GM18508 (cell line): ENCODE measurements at regions not wholly inside any gene's neighbourhood (a gene's known extent, or its start where the extent isn't known, plus 50 kb on each side); places are given as distances from the start of the nearest gene placed in this dataset.

ENCODE experiments used
- ATAC-seq: cut with Tn5 transposase; IDR thresholded peaks from one replicate; pipeline ENCODE4 v1.9.1; 2021; ENCODE audit warnings: moderate number of reproducible peaks; ENCODE audit not compliant: insufficient read depth, unreplicated experiment

GRCh38 chr5:58261605-58262004, 198.3 kb downstream of the PLK2 start:
- no peak for ATAC-seq

GRCh38 chr5:58260243-58260642, 199.6 kb downstream of the PLK2 start:
- no peak for ATAC-seq

GRCh38 chr5:58259685-58260152, 200.2 kb downstream of the PLK2 start:
- no peak for ATAC-seq

- ATAC-seq, result no peak
These were observed 200.8 kb downstream of the PLK2 start for GRCh38 chr5:58258984-58259684.

GRCh38 chr5:58255970-58256369, 203.9 kb downstream of the PLK2 start:
- ATAC-seq, result no peak

- ATAC-seq, result no peak
These were observed 204.5 kb downstream of the PLK2 start for GRCh38 chr5:58255386-58255785.

GRCh38 chr5:58248221-58248620, 211.7 kb downstream of the PLK2 start:
- no peak for ATAC-seq

GRCh38 chr5:58246461-58246944, 213.4 kb downstream of the PLK2 start:
- no peak for ATAC-seq

GRCh38 chr5:58245476-58245840, 214.4 kb downstream of the PLK2 start:
- ATAC-seq, result no peak

- ATAC-seq, result no peak
These were observed 214.9 kb downstream of the PLK2 start for GRCh38 chr5:58244819-58245475.

- ATAC-seq, result no peak
These were observed 218.5 kb downstream of the PLK2 start for GRCh38 chr5:58241389-58241788.

GRCh38 chr5:58240322-58240721, 219.6 kb downstream of the PLK2 start:
- ATAC-seq, result no peak

GRCh38 chr5:58239731-58240130, 220.2 kb downstream of the PLK2 start:
- ATAC-seq, result no peak

- no peak for ATAC-seq
These were observed 220.8 kb downstream of the PLK2 start for GRCh38 chr5:58239045-58239444.

- no peak for ATAC-seq
These were observed 223.4 kb downstream of the PLK2 start for GRCh38 chr5:58236498-58236897.

- no peak for ATAC-seq
These were observed 224.6 kb downstream of the PLK2 start for GRCh38 chr5:58235299-58235698.

- ATAC-seq, result no peak
These were observed 227.8 kb downstream of the PLK2 start for GRCh38 chr5:58232130-58232529.

- no peak for ATAC-seq
These were observed 228.8 kb downstream of the PLK2 start for GRCh38 chr5:58231041-58231440.

- no peak for ATAC-seq
These were observed 231.0 kb downstream of the PLK2 start for GRCh38 chr5:58228896-58229295.

- no peak for ATAC-seq
These were observed 232.0 kb downstream of the PLK2 start for GRCh38 chr5:58227858-58228257.

GRCh38 chr5:58224661-58225060, 235.2 kb downstream of the PLK2 start:
- no peak for ATAC-seq

GRCh38 chr5:58224221-58224620, 235.7 kb downstream of the PLK2 start:
- no peak for ATAC-seq
